ENCODE measurements at regions not wholly inside any gene's neighbourhood (a gene's known extent, or its start where the extent isn't known, plus 50 kb on each side); places are given as distances from the start of the nearest gene placed in this dataset.

DNA sequence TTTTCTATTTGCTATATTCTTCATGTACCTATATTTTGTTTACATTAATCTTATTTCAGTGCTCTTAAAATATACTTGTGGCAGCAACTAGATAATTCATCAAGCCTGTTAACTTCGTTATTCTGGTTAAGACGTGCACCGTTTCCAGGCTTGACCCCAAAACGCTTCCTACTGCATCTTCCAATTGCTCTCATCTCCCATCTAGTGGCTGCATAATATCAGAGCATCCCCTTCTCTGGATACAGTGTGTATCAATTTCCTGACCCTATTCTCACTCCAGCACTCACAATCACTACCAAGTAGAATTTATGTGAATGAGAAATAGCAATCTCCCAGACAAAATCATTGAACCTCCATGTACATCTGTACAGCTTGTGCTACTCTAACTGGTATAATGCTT lies 1280.3 kb upstream of the B3GALT2 start:
- Histone ChIP-seq H2AK5ac (ENCODE audit: low read length) (no peak overlapping the region), H3K4me2 (ENCODE audit: low read length) (no peak overlapping the region), H3K27ac (ENCODE audit: low read depth, low read length) (no peak overlapping the region), H2BK120ac (ENCODE audit: insufficient read depth, low read length, poor library complexity) (no peak overlapping the region), H3K4me1 (ENCODE audit: control insufficient read depth in 1 of 2, insufficient read depth in 2 of 2, low read length in 2 of 2) (no peaks in the 10 kb centered on the region), H3K14ac (ENCODE audit: low read length) (no peak overlapping the region), H3K9ac (ENCODE audit: low read length) (no peak overlapping the region), H2AFZ (ENCODE audit: insufficient read depth, low read length, poor library complexity) (no peak overlapping the region), H3K79me2 (ENCODE audit: control insufficient read depth, insufficient read depth, low read length, poor library complexity) (no peaks in the 10 kb centered on the region), H3K27me3 (ENCODE audit: insufficient read depth, low read length) (no peaks in the 10 kb centered on the region), H3K36me3 (ENCODE audit: control insufficient read depth in 1 of 2, insufficient read depth in 2 of 2, low read length in 2 of 2) (no peaks in the 10 kb centered on the region), H3K79me1 (ENCODE audit: low read length) (no peaks in the 10 kb centered on the region), H3K9me3 (ENCODE audit: insufficient read depth, low read depth, low read length) (no peaks in the 10 kb centered on the region), H4K91ac (ENCODE audit: low read depth, low read length) (no peak overlapping the region), H3K23ac (ENCODE audit: low read length) (no peak overlapping the region), H2BK12ac (ENCODE audit: low read length) (no peak overlapping the region), H3K18ac (ENCODE audit: low read length) (no peak overlapping the region), H2BK5ac (ENCODE audit: low read depth, low read length, poor library complexity) (no peak overlapping the region), H3K4me3 (ENCODE audit: low read depth, low read length) (no peak overlapping the region), H3K4ac (ENCODE audit: low read depth, low read length) (no peak overlapping the region), H4K12ac (ENCODE audit: low read depth, low read length) (no peak overlapping the region), H4K8ac (ENCODE audit: low read depth, low read length) (no peak overlapping the region)
- DNase-seq = no peak
- WGBS (ENCODE audit: extremely low coverage, insufficient coverage, insufficient read length) = no CpG with 5 or more reads among the region's 4 CpGs

DNA sequence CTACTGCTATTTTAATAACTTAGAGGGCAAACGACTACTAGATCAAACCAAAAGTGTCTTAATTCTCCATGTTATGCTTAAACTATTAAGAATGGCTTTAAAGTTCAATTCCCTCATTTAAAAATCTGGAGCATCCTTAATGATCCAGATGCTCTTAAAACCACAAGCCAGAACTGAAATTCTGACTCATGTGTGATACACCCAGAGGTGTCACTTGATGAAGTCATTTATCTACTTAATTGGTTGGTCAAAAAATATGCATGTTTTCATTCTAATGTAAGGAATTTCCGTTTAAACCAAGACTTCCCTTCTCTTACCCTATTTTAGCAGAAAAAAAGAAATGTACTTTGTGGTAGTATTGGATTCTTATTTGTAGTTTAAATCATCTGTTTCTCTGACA lies 1261.2 kb upstream of the B3GALT2 start:
- no peak overlapping the region for H4K8ac ChIP-seq (ENCODE audit: low read depth, low read length)
- no peaks in the 10 kb centered on the region for H3K36me3 ChIP-seq (ENCODE audit: control insufficient read depth in 1 of 2, insufficient read depth in 2 of 2, low read length in 2 of 2)
- H2BK12ac ChIP-seq (ENCODE audit: low read length) = no peak overlapping the region
- no peak overlapping the region for H3K23ac ChIP-seq (ENCODE audit: low read length)
- no peak overlapping the region for H3K14ac ChIP-seq (ENCODE audit: low read length)
- H3K4ac ChIP-seq (ENCODE audit: low read depth, low read length) = no peak overlapping the region
- no peaks in the 10 kb centered on the region for H3K79me2 ChIP-seq (ENCODE audit: control insufficient read depth, insufficient read depth, low read length, poor library complexity)
- H2BK120ac ChIP-seq (ENCODE audit: insufficient read depth, low read length, poor library complexity) = no peak overlapping the region
- H3K9me3 ChIP-seq (ENCODE audit: insufficient read depth, low read depth, low read length) = no peaks in the 10 kb centered on the region
- H3K4me1 ChIP-seq (ENCODE audit: control insufficient read depth in 1 of 2, insufficient read depth in 2 of 2, low read length in 2 of 2) = no peaks in the 10 kb centered on the region
- no peak overlapping the region for H4K91ac ChIP-seq (ENCODE audit: low read depth, low read length)
- no peak overlapping the region for H3K4me2 ChIP-seq (ENCODE audit: low read length)
- H2AK5ac ChIP-seq (ENCODE audit: low read length) = no peak overlapping the region
- no peaks in the 10 kb centered on the region for H3K79me1 ChIP-seq (ENCODE audit: low read length)
- no peak overlapping the region for H3K27ac ChIP-seq (ENCODE audit: low read depth, low read length)
- H4K12ac ChIP-seq (ENCODE audit: low read depth, low read length) = no peak overlapping the region
- H2BK5ac ChIP-seq (ENCODE audit: low read depth, low read length, poor library complexity) = no peak overlapping the region
- no peak overlapping the region for H3K18ac ChIP-seq (ENCODE audit: low read length)
- no peaks in the 10 kb centered on the region for H3K27me3 ChIP-seq (ENCODE audit: insufficient read depth, low read length)
- no CpG with 5 or more reads among the region's 2 CpGs for WGBS (ENCODE audit: extremely low coverage, insufficient coverage, insufficient read length)
- no peak overlapping the region for H3K9ac ChIP-seq (ENCODE audit: low read length)
- no peak for DNase-seq
- H2AFZ ChIP-seq (ENCODE audit: insufficient read depth, low read length, poor library complexity) = no peak overlapping the region
- H3K4me3 ChIP-seq (ENCODE audit: low read depth, low read length) = no peak overlapping the region

DNA sequence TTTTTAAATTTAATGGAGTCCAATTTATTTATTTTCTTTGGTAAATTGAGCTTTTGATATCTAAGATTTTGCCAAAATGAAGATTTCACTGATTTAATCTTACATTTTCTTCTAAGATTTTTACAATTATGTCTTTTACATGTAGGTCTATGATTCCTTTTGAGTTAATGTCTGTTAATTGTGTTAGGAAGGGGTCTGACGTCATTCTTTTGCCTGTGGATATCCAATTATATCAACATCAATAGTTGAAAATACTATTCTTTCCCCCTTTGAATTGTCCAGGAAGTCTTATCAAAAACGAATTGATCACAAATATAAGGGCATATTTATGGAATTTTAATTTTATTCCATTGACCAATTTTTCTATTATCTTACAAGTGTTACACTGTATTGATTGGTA lies 1258.8 kb upstream of the B3GALT2 start:
- H3K4me3 ChIP-seq (ENCODE audit: low read depth, low read length) = no peak overlapping the region
- no peak overlapping the region for H3K14ac ChIP-seq (ENCODE audit: low read length)
- no peaks in the 10 kb centered on the region for H3K27me3 ChIP-seq (ENCODE audit: insufficient read depth, low read length)
- no peaks in the 10 kb centered on the region for H3K9me3 ChIP-seq (ENCODE audit: insufficient read depth, low read depth, low read length)
- H2BK12ac ChIP-seq (ENCODE audit: low read length) = no peak overlapping the region
- H3K4me2 ChIP-seq (ENCODE audit: low read length) = no peak overlapping the region
- no peaks in the 10 kb centered on the region for H3K4me1 ChIP-seq (ENCODE audit: control insufficient read depth in 1 of 2, insufficient read depth in 2 of 2, low read length in 2 of 2)
- no peak overlapping the region for H3K18ac ChIP-seq (ENCODE audit: low read length)
- H3K79me1 ChIP-seq (ENCODE audit: low read length) = no peaks in the 10 kb centered on the region
- no peak overlapping the region for H3K23ac ChIP-seq (ENCODE audit: low read length)
- no peaks in the 10 kb centered on the region for H3K36me3 ChIP-seq (ENCODE audit: control insufficient read depth in 1 of 2, insufficient read depth in 2 of 2, low read length in 2 of 2)
- no peak overlapping the region for H3K4ac ChIP-seq (ENCODE audit: low read depth, low read length)
- H4K8ac ChIP-seq (ENCODE audit: low read depth, low read length) = no peak overlapping the region
- H4K91ac ChIP-seq (ENCODE audit: low read depth, low read length) = no peak overlapping the region
- no peak overlapping the region for H2AK5ac ChIP-seq (ENCODE audit: low read length)
- H3K79me2 ChIP-seq (ENCODE audit: control insufficient read depth, insufficient read depth, low read length, poor library complexity) = no peaks in the 10 kb centered on the region
- no peak overlapping the region for H2BK120ac ChIP-seq (ENCODE audit: insufficient read depth, low read length, poor library complexity)
- no peak overlapping the region for H3K27ac ChIP-seq (ENCODE audit: low read depth, low read length)
- H2BK5ac ChIP-seq (ENCODE audit: low read depth, low read length, poor library complexity) = no peak overlapping the region
- WGBS (ENCODE audit: extremely low coverage, insufficient coverage, insufficient read length) = no CpG with 5 or more reads among the region's 2 CpGs
- DNase-seq = no peak
- H2AFZ ChIP-seq (ENCODE audit: insufficient read depth, low read length, poor library complexity) = no peak overlapping the region
- no peak overlapping the region for H3K9ac ChIP-seq (ENCODE audit: low read length)
- no peak overlapping the region for H4K12ac ChIP-seq (ENCODE audit: low read depth, low read length)

DNA sequence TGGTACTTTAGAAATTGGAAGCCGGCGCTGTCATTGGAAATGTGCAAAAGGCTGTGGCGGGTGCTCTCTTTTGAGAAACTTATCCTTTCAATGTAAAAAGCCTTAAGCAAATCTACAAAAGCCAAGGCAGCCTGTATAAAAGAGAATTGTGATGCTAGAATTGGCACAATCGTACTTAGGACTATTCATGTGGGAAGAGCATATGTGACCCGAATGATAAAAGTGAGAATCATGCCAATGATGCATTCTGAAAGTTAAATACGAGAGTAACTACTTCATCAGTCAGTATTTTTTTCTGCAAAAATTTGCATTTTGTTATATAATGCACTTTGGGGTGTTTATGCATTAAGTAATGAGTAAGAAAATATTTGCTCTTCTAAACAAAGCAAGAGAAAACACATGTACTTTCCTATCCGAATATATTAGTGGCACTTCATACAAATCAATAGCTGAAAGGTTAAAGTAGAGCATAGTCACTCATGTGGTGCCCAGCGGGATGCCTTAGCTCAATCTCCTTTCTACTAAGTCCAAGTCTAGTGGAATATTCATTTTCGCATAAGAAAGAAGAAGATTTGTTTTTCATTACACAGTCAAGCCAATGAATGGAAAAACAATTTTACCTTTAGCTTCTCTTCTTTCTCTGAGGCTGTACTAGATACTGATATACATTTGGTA lies 1256.6 kb upstream of the B3GALT2 start:
- Histone ChIP-seq H3K18ac (ENCODE audit: low read length) (no peak overlapping the region), H3K79me2 (ENCODE audit: control insufficient read depth, insufficient read depth, low read length, poor library complexity) (no peaks in the 10 kb centered on the region), H3K27me3 (ENCODE audit: insufficient read depth, low read length) (no peaks in the 10 kb centered on the region), H2BK120ac (ENCODE audit: insufficient read depth, low read length, poor library complexity) (no peak overlapping the region), H3K9ac (ENCODE audit: low read length) (no peak overlapping the region), H3K23ac (ENCODE audit: low read length) (no peak overlapping the region), H2BK5ac (ENCODE audit: low read depth, low read length, poor library complexity) (no peak overlapping the region), H3K79me1 (ENCODE audit: low read length) (no peaks in the 10 kb centered on the region), H3K14ac (ENCODE audit: low read length) (no peak overlapping the region), H4K12ac (ENCODE audit: low read depth, low read length) (no peak overlapping the region), H4K91ac (ENCODE audit: low read depth, low read length) (no peak overlapping the region), H3K36me3 (ENCODE audit: control insufficient read depth in 1 of 2, insufficient read depth in 2 of 2, low read length in 2 of 2) (no peaks in the 10 kb centered on the region), H2AK5ac (ENCODE audit: low read length) (no peak overlapping the region), H3K27ac (ENCODE audit: low read depth, low read length) (no peak overlapping the region), H3K4me1 (ENCODE audit: control insufficient read depth in 1 of 2, insufficient read depth in 2 of 2, low read length in 2 of 2) (no peaks in the 10 kb centered on the region), H3K4me2 (ENCODE audit: low read length) (no peak overlapping the region), H4K8ac (ENCODE audit: low read depth, low read length) (no peak overlapping the region), H3K9me3 (ENCODE audit: insufficient read depth, low read depth, low read length) (no peaks in the 10 kb centered on the region), H3K4ac (ENCODE audit: low read depth, low read length) (no peak overlapping the region), H2AFZ (ENCODE audit: insufficient read depth, low read length, poor library complexity) (no peak overlapping the region), H2BK12ac (ENCODE audit: low read length) (no peak overlapping the region), H3K4me3 (ENCODE audit: low read depth, low read length) (no peak overlapping the region)
- DNase-seq = no peak
- no CpG with 5 or more reads among the region's 9 CpGs for whole genome bisulfite sequencing (ENCODE audit: extremely low coverage, insufficient coverage, insufficient read length)
